SU-DHL-6 (cell line): ENCODE measurements at regions not wholly inside any gene's neighbourhood (a gene's known extent, or its start where the extent isn't known, plus 50 kb on each side); places are given as distances from the start of the nearest gene placed in this dataset.

Source experiments
- H2AFZ ChIP-seq: fragments of 200-600 bp; sonication (generic); 2 replicates; pipeline ENCODE4 v1.6.1; 2014; ENCODE audit warnings: low read depth, mild to moderate bottlenecking, moderate library complexity, mixed read lengths, antibody characterized with exemption, low read length; ENCODE audit not compliant: severe bottlenecking
- H3F3A ChIP-seq: fragments of 200-600 bp; shearing (Covaris generic); 2 replicates; pipeline ENCODE4 v1.6.0; 2016; ENCODE audit warnings: antibody characterized with exemption, mild to moderate bottlenecking; ENCODE audit not compliant: insufficient read depth
- H3K27ac ChIP-seq: fragments of 200-600 bp; sonication (generic); 2 replicates; pipeline ENCODE4 v1.5.1; 2016; ENCODE audit warnings: low read depth, mild to moderate bottlenecking, low read length, moderate library complexity, mixed read lengths
- H3K27me3 ChIP-seq: fragments of 200-600 bp; sonication (generic), shearing (Covaris generic); 2 replicates; pipeline ENCODE4 v1.6.0; 2014; ENCODE audit warnings: mild to moderate bottlenecking, low read length
- H3K36me3 ChIP-seq: fragments of 200-600 bp; sonication (generic); 2 replicates; pipeline ENCODE4 v1.6.1; 2014; ENCODE audit warnings: mild to moderate bottlenecking, low read length, mixed read lengths
- H3K4me2 ChIP-seq: fragments of 300-600, 200-600 bp; shearing (Covaris generic), sonication (generic); 2 replicates; pipeline ENCODE4 v1.6.0; 2014; ENCODE audit warnings: low read length, low read depth, mild to moderate bottlenecking; ENCODE audit not compliant: poor library complexity, severe bottlenecking
- H3K4me3 ChIP-seq: fragments of 200-600 bp; sonication (generic); 2 replicates; pipeline ENCODE4 v1.5.1; 2014; ENCODE audit warnings: antibody characterized with exemption, low read length, mild to moderate bottlenecking, mixed read lengths; ENCODE audit not compliant: insufficient read depth, poor library complexity, severe bottlenecking
- H3K79me2 ChIP-seq: fragments of 200-600 bp; sonication (generic); 2 replicates; pipeline ENCODE4 v1.6.1; 2014; ENCODE audit warnings: mild to moderate bottlenecking, low read length, moderate library complexity; ENCODE audit not compliant: insufficient read depth
- H3K9ac ChIP-seq: fragments of 200-600 bp; sonication (generic); 2 replicates; pipeline ENCODE4 v1.7.0; 2014; ENCODE audit warnings: mild to moderate bottlenecking, low read length
- H3K9me2 ChIP-seq: fragments of 200-600 bp; sonication (generic); replicated peaks from 2 replicates; pipeline ENCODE4 v1.6.1; 2014; ENCODE audit warnings: low read length; ENCODE audit not compliant: insufficient read depth
- H3K9me3 ChIP-seq: fragments of 200-600 bp; sonication (generic); 2 replicates; pipeline ENCODE4 v1.6.1; 2014; ENCODE audit warnings: low read length, mixed read lengths; ENCODE audit not compliant: insufficient read depth
- H4K20me1 ChIP-seq: fragments of 200-600 bp; sonication (generic); 2 replicates; pipeline ENCODE4 v1.6.1; 2014; ENCODE audit warnings: low read depth, mild to moderate bottlenecking, antibody characterized with exemption, low read length, moderate library complexity, mixed read lengths
- CTCF ChIP-seq: fragments of 200-600 bp; sonication (generic); IDR thresholded peaks from one replicate; pipeline ENCODE4 v1.5.1; 2017; ENCODE audit warnings: antibody characterized with exemption, mild to moderate bottlenecking, low read length, moderate library complexity; ENCODE audit not compliant: insufficient read depth, poor library complexity, severe bottlenecking
- EZH2phosphoT487 ChIP-seq: fragments of 200-600 bp; sonication (generic), shearing (Covaris generic); conservative IDR thresholded peaks from 2 replicates; pipeline ENCODE4 v1.6.1; 2018; ENCODE audit warnings: mild to moderate bottlenecking, antibody characterized with exemption, low read length, moderate library complexity, mixed read lengths

DNA sequence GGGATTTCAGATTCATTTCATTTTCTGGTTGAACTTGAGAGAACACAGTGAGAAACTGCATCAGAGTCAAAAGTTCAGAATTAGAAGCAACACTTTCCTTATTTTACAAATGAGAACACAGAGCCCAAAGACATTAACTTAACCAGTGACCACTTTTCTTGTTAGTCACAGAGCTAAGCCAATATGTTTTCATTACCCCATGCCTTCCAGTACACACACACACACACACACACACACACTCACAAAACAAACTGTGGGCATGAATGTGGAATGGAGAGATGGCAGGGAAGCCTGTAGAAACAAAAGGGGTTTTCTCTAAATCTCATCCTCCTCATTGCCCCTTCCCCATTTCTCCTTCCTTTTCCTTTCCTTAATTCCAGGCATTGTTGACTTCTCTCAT lies 267.4 kb upstream of the GADL1 start:
- Histone ChIP-seq H3K9ac (no peak overlapping the region), H3K9me3 (no peaks in the 10 kb centered on the region), H3K79me2 (no peaks in the 10 kb centered on the region), H3K27ac (no peak overlapping the region), H3K4me3 (no peak overlapping the region), H3K27me3 (no peaks in the 10 kb centered on the region), H3K36me3 (no peaks in the 10 kb centered on the region), H3K4me2 (no peak overlapping the region), H2AFZ (no peak overlapping the region), H3K9me2 (no peaks in the 10 kb centered on the region), H4K20me1 (no peaks in the 10 kb centered on the region), H3F3A (no peaks in the 10 kb centered on the region)
- TF ChIP-seq CTCF (no peak), EZH2phosphoT487 (no peak)

GRCh38 chr3:31164381-31164780 lies 269.9 kb upstream of the GADL1 start:
- TF ChIP-seq EZH2phosphoT487 (no peak), CTCF (no peak)
- H4K20me1 ChIP-seq = no peaks in the 10 kb centered on the region
- H3K4me2 ChIP-seq = no peak overlapping the region
- no peaks in the 10 kb centered on the region for H3K79me2 ChIP-seq
- H3K9ac ChIP-seq = no peak overlapping the region
- H3K9me2 ChIP-seq = no peaks in the 10 kb centered on the region
- H3K27me3 ChIP-seq = no peaks in the 10 kb centered on the region
- no peaks in the 10 kb centered on the region for H3K36me3 ChIP-seq
- no peaks in the 10 kb centered on the region for H3K9me3 ChIP-seq
- H3F3A ChIP-seq = no peaks in the 10 kb centered on the region
- no peak overlapping the region for H3K4me3 ChIP-seq
- H3K27ac ChIP-seq = no peak overlapping the region
- no peak overlapping the region for H2AFZ ChIP-seq

DNA sequence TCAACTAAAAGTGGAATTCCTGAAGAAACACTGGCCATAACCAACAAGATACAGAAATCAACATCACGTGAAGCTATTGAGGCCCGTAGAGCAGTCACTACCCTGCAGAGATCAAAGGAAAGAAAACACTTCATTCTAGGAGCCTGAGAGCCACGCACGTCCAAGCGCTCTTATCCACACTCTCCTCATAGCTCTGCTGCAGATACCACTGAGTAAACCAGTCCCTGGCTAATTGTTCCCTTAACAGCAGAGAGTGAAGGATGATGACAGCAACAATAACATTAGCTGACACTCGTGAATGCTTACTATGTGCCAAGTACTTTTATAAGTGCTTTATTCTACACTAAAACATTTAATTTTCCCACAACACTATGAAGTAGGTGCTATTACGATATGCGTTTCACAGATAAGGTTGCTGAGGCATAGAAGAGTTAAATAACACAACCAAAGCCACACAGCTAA lies 271.0 kb upstream of the GADL1 start:
- H3K27ac ChIP-seq = no peak overlapping the region
- H3K9ac ChIP-seq = no peak overlapping the region
- H3K4me2 ChIP-seq = no peak overlapping the region

More for the DNA sequence above, 271.0 kb upstream of the GADL1 start:
- no peaks in the 10 kb centered on the region for H3K9me2 ChIP-seq
- no peaks in the 10 kb centered on the region for H4K20me1 ChIP-seq
- H3K27me3 ChIP-seq = no peaks in the 10 kb centered on the region
- no peaks in the 10 kb centered on the region for H3F3A ChIP-seq
- H3K4me3 ChIP-seq = no peak overlapping the region
- H2AFZ ChIP-seq = no peak overlapping the region
- TF ChIP-seq CTCF = no peak
- no peak for TF ChIP-seq EZH2phosphoT487
- H3K36me3 ChIP-seq = no peaks in the 10 kb centered on the region
- H3K79me2 ChIP-seq = no peaks in the 10 kb centered on the region
- H3K9me3 ChIP-seq = no peaks in the 10 kb centered on the region
